T-cell (primary cell): ENCODE measurements at regions not wholly inside any gene's neighbourhood (a gene's known extent, or its start where the extent isn't known, plus 50 kb on each side); places are given as distances from the start of the nearest gene placed in this dataset.

Experiments
- ATAC-seq, 4 experiments: fragments of 200-7000 bp in 3 of 4; fragments of 150-1000 bp in 1 of 4; cut with Tn5 transposase; replicated peaks in 1 of 4; 1 replicate in 3 of 4; 2 replicates in 1 of 4; pipeline ENCODE4 v1.10.0; 2021; ENCODE audit warnings: moderate library complexity in 3 of 4, mild to moderate bottlenecking in 2 of 4, moderate number of reproducible peaks in 1 of 4
- CTCF ChIA-PET, 2 donors: fragments of 300-600 bp; sonication (Branson Sonifier 250); formaldehyde crosslinking; loops; one replicate each; lab custom pipeline; 2022; ENCODE audit warnings: antibody characterized with exemption in 2 of 2; lab: Charles Lee
- POLR2A ChIA-PET, 2 donors: fragments of 300-600 bp; sonication (Branson Sonifier 250); formaldehyde crosslinking; loops; one replicate each; lab custom pipeline; 2022; ENCODE audit warnings: antibody characterized with exemption in 2 of 2; lab: Charles Lee
- DNase-seq, 35 experiments: peaks; one replicate each; pipeline versions ENCODE4 v3.0.0 to v3.0.0-alpha.2; 2013 to 2023
- H3K27ac ChIP-seq: one replicate; pipeline ENCODE4 v1.5.1; 2013; ENCODE audit warnings: low read length
- H3K27me3 ChIP-seq, 2 experiments: replicated peaks in 1 of 2; 1 replicate in 1 of 2; 2 replicates in 1 of 2; pipeline versions ENCODE4 v1.6.1 to v1.7.0; 2013; ENCODE audit warnings: low read length in 1 of 2, mixed read lengths in 1 of 2; ENCODE audit not compliant: control insufficient read depth in 2 of 2, insufficient read depth in 2 of 2; ENCODE audit errors: extremely low read depth in 1 of 2
- H3K36me3 ChIP-seq, 2 donors: 1 replicate in 1 of 2; 2 replicates in 1 of 2; pipeline versions ENCODE4 v1.6.1 to v1.7.0; 2013; ENCODE audit warnings: low read length in 1 of 2; ENCODE audit not compliant: control insufficient read depth in 2 of 2, insufficient read depth in 1 of 2; ENCODE audit errors: extremely low read depth in 1 of 2
- H3K4me1 ChIP-seq, 2 experiments: 1 replicate in 1 of 2; 2 replicates in 1 of 2; pipeline versions ENCODE4 v1.6.1 to v1.7.0; 2013; ENCODE audit warnings: low read length in 2 of 2, mixed read lengths in 1 of 2; ENCODE audit not compliant: insufficient read depth in 2 of 2, control insufficient read depth in 1 of 2; ENCODE audit errors: extremely low read depth in 1 of 2
- H3K4me3 ChIP-seq, 2 donors: 1 replicate in 1 of 2; 2 replicates in 1 of 2; pipeline versions ENCODE4 v1.5.1 to v1.7.0; 2013; ENCODE audit warnings: mild to moderate bottlenecking in 2 of 2, low read length in 1 of 2, moderate library complexity in 1 of 2; ENCODE audit not compliant: control insufficient read depth in 1 of 2; ENCODE audit errors: extremely low read depth in 1 of 2
- H3K9me3 ChIP-seq: 2 replicates; pipeline ENCODE4 v1.7.0; 2013
- H3K27ac Mint-ChIP-seq, 2 donors: one replicate each; pipeline ENCODE4 v1.8.0; 2020 to 2021; ENCODE audit warnings: mild to moderate bottlenecking in 2 of 2, mixed read lengths in 2 of 2
- H3K27me3 Mint-ChIP-seq, 2 donors: one replicate each; pipeline ENCODE4 v1.8.0; 2021 to 2022; ENCODE audit warnings: mixed read lengths in 2 of 2
- H3K36me3 Mint-ChIP-seq: one replicate; pipeline ENCODE4 v1.8.0; 2021; ENCODE audit warnings: mixed read lengths
- H3K4me1 Mint-ChIP-seq, 3 donors: one replicate each; pipeline ENCODE4 v1.8.0; 2020 to 2022; ENCODE audit warnings: mixed read lengths in 3 of 3, mild to moderate bottlenecking in 1 of 3
- H3K4me3 Mint-ChIP-seq, 3 donors: one replicate each; pipeline ENCODE4 v1.8.0; 2020 to 2022; ENCODE audit warnings: mild to moderate bottlenecking in 3 of 3, mixed read lengths in 3 of 3, moderate library complexity in 3 of 3
- H3K9me3 Mint-ChIP-seq, 3 donors: one replicate each; pipeline ENCODE4 v1.8.0; 2020 to 2022; ENCODE audit warnings: mixed read lengths in 3 of 3
- WGBS: methylation state at CpG from one replicate; pipeline ENCODE4 v1.1.5; 2013; ENCODE audit warnings: missing lambda C conversion rate; ENCODE audit not compliant: insufficient coverage; 5-methylcytosine and 5-hydroxymethylcytosine counted together

DNA sequence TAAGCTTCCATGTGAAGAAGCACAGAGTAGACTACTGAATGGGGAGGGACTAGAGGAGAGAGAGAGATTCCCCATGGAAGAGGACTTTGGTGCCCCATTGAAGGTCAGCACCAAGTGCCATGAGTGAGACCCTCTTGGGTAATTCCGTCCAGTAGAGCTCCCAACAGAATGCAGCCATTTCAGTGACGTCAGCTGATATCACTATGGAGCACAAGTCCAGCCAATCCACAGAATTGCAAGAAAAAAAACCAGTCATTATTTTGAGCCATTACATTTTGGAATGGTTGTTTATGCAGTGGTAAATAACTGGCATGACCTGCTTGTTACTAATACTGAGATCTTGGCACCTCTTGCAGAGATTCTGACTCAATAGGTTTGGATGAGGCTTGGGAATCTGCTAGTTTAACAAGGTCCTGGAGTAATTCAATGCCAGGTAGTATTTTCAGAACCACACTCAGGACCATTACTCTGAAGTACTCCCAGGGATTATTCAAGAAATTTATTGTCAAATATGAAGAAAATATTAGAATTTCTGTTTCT is 52.6 kb upstream of the SP8 start:
- 50% methylated on average over 1 of the region's 2 CpGs for WGBS
- ChIA-PET POLR2A (no interaction called here), CTCF (no interaction called here)
- no peaks in the 10 kb centered on the region for H3K4me1 ChIP-seq
- no peak for ATAC-seq
- no peak overlapping the region for H3K27ac Mint-ChIP-seq
- no peaks in the 10 kb centered on the region for H3K36me3 ChIP-seq
- H3K9me3 ChIP-seq = no peaks in the 10 kb centered on the region
- peaks cover 0 to 5% of the 10 kb centered on the region in 2 experiments for H3K27me3 ChIP-seq
- H3K9me3 Mint-ChIP-seq = peaks cover 0 to 2% (median 0%) of the 10 kb centered on the region in 3 donors
- no peak for DNase-seq
- no peak overlapping the region for H3K27ac ChIP-seq
- H3K4me3 ChIP-seq = no peak overlapping the region
- no peaks in the 10 kb centered on the region for H3K4me1 Mint-ChIP-seq
- no peak overlapping the region for H3K4me3 Mint-ChIP-seq
- no peaks in the 10 kb centered on the region for H3K36me3 Mint-ChIP-seq
- peaks cover 0 to 4% of the 10 kb centered on the region in 2 donors for H3K27me3 Mint-ChIP-seq

DNA sequence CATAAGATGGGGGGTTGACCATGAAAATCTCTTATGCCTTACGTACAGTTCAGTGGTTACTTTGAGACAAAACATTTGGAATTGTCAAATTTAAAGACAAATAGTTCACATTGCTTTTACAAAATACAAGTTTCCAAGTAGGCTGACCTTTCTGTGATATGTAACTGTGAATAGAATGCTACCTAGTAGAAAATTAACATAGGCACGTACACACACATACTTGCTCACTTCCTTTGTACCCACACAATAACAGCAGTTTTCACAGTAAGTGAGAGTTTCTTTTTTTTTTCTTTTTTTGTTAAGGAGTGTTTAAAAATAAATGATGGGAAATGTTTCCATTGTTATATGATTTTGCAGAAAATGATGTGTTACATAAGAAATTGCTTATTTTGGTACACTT is 53.3 kb upstream of the SP8 start:
- ATAC-seq = no peak

DNA sequence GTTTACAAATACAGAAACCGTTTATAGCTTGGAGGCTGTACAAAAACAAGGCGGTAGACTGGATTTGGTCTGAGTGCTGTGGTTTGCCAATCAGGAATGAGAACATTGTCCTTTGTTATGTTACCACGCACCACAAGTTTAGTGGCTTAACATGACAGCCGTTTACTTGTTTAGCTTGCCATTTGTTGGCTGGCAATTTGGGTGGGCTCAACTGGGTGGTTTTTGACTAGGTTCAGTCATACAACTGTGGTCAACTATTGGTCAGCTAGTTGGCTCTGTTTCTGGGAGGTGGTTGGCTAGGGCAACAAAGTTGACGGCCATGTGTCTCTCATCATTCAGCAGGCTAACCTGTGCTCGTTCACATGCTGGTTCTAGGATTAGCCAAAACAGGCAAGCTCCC is 60.1 kb upstream of the SP8 start:
- Mint-ChIP-seq H3K27ac (no peak overlapping the region), H3K9me3 (no peaks in the 10 kb centered on the region), H3K36me3 (no peaks in the 10 kb centered on the region), H3K4me3 (no peak overlapping the region), H3K27me3 (peaks cover 0 to 8% of the 10 kb centered on the region in 2 donors), H3K4me1 (no peaks in the 10 kb centered on the region)
- ChIA-PET CTCF (no interaction called here), POLR2A (no interaction called here)
- Histone ChIP-seq H3K36me3 (no peaks in the 10 kb centered on the region), H3K4me3 (no peak overlapping the region), H3K9me3 (no peaks in the 10 kb centered on the region), H3K4me1 (no peaks in the 10 kb centered on the region), H3K27ac (no peak overlapping the region), H3K27me3 (peaks cover 0 to 2% of the 10 kb centered on the region in 2 experiments)
- ATAC-seq (no peak), DNase-seq (no peak)
- 84% methylated on average over 6 of the region's 6 CpGs for WGBS

More for the DNA sequence above, 53.3 kb upstream of the SP8 start:
- no peak overlapping the region for H3K4me3 ChIP-seq
- Mint-ChIP-seq H3K27ac (no peak overlapping the region), H3K36me3 (no peaks in the 10 kb centered on the region), H3K27me3 (peaks cover 0 to 4% of the 10 kb centered on the region in 2 donors), H3K9me3 (peaks cover 0 to 2% (median 0%) of the 10 kb centered on the region in 3 donors), H3K4me3 (no peak overlapping the region), H3K4me1 (no peaks in the 10 kb centered on the region)
- no peak overlapping the region for H3K27ac ChIP-seq
- ChIA-PET CTCF (no interaction called here), POLR2A (no interaction called here)
- peaks cover 0 to 5% of the 10 kb centered on the region in 2 experiments for H3K27me3 ChIP-seq
- no peaks in the 10 kb centered on the region for H3K4me1 ChIP-seq
- no CpG with 5 or more reads among the region's 2 CpGs for WGBS
- no peak for DNase-seq
- no peaks in the 10 kb centered on the region for H3K9me3 ChIP-seq
- no peaks in the 10 kb centered on the region for H3K36me3 ChIP-seq

DNA sequence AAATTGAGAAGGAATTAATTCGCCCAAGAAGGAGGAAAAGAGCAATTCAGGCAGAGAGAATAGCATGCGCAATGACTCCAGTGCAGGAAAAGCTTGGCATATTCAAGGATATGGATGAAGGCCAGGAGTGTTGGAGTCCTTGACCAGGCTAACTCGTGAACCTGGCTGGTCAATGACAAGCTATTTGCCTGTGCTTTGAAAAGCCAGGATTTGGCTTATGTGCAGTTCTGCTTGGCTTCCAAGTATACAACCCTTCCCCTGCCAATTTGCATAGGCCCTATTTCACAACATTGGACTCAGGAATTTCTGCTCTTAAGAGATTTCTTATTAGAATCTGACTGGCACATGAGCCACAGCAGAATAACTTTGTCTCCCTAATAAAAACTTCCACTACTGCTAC is 72.3 kb upstream of the SP8 start:
- ChIA-PET CTCF (no interaction called here), POLR2A (no interaction called here)
- no peak overlapping the region for H3K27ac ChIP-seq
- no peak overlapping the region for H3K27ac Mint-ChIP-seq
- H3K36me3 ChIP-seq = no peaks in the 10 kb centered on the region
- no peak overlapping the region for H3K4me3 Mint-ChIP-seq
- H3K4me1 Mint-ChIP-seq = no peaks in the 10 kb centered on the region
- H3K27me3 ChIP-seq = no peaks in the 10 kb centered on the region
- peaks cover 0 to 3% of the 10 kb centered on the region in 2 donors for H3K27me3 Mint-ChIP-seq
- H3K4me3 ChIP-seq = no peak overlapping the region
- H3K9me3 Mint-ChIP-seq = peaks cover 0 to 3% (median 0%) of the 10 kb centered on the region in 3 donors
- H3K4me1 ChIP-seq = no peaks in the 10 kb centered on the region
- no peaks in the 10 kb centered on the region for H3K9me3 ChIP-seq
- ATAC-seq (no peak), DNase-seq (no peak)
- WGBS = 62% methylated on average over 3 of the region's 3 CpGs
- H3K36me3 Mint-ChIP-seq = no peaks in the 10 kb centered on the region

DNA sequence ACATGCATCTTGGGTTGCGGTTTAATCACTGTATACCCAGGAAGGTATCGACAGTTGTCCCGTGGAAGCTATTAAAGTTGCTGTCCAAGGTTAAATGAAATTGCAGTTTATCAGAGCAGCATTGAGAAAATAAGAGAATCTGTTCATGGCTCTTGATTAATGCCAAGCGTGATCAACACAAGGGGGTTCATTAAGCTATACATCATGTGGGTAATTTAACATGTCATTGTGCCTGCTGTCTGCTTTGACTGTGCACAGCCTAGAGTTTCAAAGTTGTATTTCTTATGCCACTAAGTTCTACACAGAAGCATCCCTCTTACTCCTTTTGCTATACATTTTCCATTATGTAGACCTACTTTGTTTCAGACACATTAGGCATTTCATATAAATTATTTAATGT is 74.8 kb upstream of the SP8 start:
- peaks cover 0 to 3% (median 0%) of the 10 kb centered on the region in 3 donors for H3K9me3 Mint-ChIP-seq
- DNase-seq (no peak), ATAC-seq (no peak)
- H3K36me3 Mint-ChIP-seq = no peaks in the 10 kb centered on the region
- POLR2A ChIA-PET = no interaction called here
- no peak overlapping the region for H3K27ac Mint-ChIP-seq
- no peaks in the 10 kb centered on the region for H3K36me3 ChIP-seq
- no peak overlapping the region for H3K4me3 Mint-ChIP-seq
- CTCF ChIA-PET = no interaction called here
- no peaks in the 10 kb centered on the region for H3K4me1 Mint-ChIP-seq
- 87% methylated on average over 3 of the region's 4 CpGs for WGBS
- no peaks in the 10 kb centered on the region for H3K9me3 ChIP-seq
- H3K27me3 ChIP-seq = no peaks in the 10 kb centered on the region
- no peaks in the 10 kb centered on the region for H3K4me1 ChIP-seq
- H3K4me3 ChIP-seq = no peak overlapping the region
- peaks cover 0 to 3% of the 10 kb centered on the region in 2 donors for H3K27me3 Mint-ChIP-seq
- no peak overlapping the region for H3K27ac ChIP-seq

DNA sequence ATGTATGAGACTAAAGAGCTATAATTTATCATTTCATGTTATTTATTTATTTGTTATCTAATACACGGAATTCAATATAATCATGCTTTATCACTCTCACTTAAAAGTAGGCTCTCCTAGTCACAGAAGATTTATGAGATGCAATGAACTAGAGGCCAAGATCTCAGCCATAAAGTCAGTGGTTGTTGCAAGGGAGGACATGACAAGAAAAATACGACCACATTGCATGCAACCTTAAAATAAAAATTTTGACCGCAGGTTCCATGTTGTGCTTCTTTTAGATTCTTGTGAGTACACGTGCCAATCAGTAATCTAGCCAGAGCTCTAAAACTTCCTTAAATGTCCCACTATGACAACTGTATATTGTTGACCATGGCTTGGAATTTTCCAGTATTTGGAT is 75.9 kb upstream of the SP8 start:
- no peaks in the 10 kb centered on the region for H3K4me1 ChIP-seq
- no peaks in the 10 kb centered on the region for H3K36me3 ChIP-seq
- DNase-seq (no peak), ATAC-seq (no peak)
- no peaks in the 10 kb centered on the region for H3K36me3 Mint-ChIP-seq
- no peak overlapping the region for H3K4me3 Mint-ChIP-seq
- H3K27ac Mint-ChIP-seq = no peak overlapping the region
- H3K9me3 ChIP-seq = no peaks in the 10 kb centered on the region
- no peaks in the 10 kb centered on the region for H3K27me3 ChIP-seq
- WGBS = no CpG with 5 or more reads among the region's 4 CpGs
- H3K4me1 Mint-ChIP-seq = no peaks in the 10 kb centered on the region
- peaks cover 0 to 3% (median 0%) of the 10 kb centered on the region in 3 donors for H3K9me3 Mint-ChIP-seq
- H3K27ac ChIP-seq = no peak overlapping the region
- ChIA-PET POLR2A (no interaction called here), CTCF (no interaction called here)
- H3K27me3 Mint-ChIP-seq = peaks cover 0 to 3% of the 10 kb centered on the region in 2 donors
- H3K4me3 ChIP-seq = no peak overlapping the region

DNA sequence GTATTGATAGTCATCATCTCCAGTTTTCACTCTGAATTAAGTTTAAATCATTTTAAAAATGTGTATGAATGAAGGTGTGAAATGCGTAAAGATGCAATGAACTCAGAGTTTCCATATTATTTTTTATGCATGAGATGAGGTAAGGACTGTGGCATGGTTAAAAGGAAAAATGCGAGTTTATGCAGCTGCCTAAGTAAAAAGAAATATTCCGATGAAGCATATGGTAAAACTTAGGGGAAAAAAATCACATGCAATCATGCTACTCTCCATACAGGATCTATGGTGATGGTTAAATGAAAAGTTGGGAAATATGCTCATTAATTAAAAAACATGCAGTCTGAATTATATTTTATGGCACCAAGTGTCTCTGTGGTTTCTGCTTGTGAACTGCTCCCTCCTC is 77.5 kb upstream of the SP8 start:
- Histone ChIP-seq H3K27ac (no peak overlapping the region), H3K36me3 (no peaks in the 10 kb centered on the region), H3K9me3 (no peaks in the 10 kb centered on the region), H3K4me3 (no peak overlapping the region), H3K27me3 (no peaks in the 10 kb centered on the region), H3K4me1 (no peaks in the 10 kb centered on the region)
- no CpG with 5 or more reads among the region's 3 CpGs for WGBS
- ChIA-PET POLR2A (no interaction called here), CTCF (interaction anchor here in 1 of 2 donors (0.7 kb wide), 1 partner anchor 1302 kb away, joined by 6 read pairs; no protein-coding TSS in a partner anchor)
- DNase-seq (no peak), ATAC-seq (no peak)
- Mint-ChIP-seq H3K9me3 (peaks cover 0 to 3% (median 0%) of the 10 kb centered on the region in 3 donors), H3K27ac (no peak overlapping the region), H3K4me1 (no peaks in the 10 kb centered on the region), H3K27me3 (peaks cover 0 to 3% of the 10 kb centered on the region in 2 donors), H3K36me3 (no peaks in the 10 kb centered on the region), H3K4me3 (no peak overlapping the region)
